ENCODE measurements at regions not wholly inside any gene's neighbourhood (a gene's known extent, or its start where the extent isn't known, plus 50 kb on each side); places are given as distances from the start of the nearest gene placed in this dataset.

DNA sequence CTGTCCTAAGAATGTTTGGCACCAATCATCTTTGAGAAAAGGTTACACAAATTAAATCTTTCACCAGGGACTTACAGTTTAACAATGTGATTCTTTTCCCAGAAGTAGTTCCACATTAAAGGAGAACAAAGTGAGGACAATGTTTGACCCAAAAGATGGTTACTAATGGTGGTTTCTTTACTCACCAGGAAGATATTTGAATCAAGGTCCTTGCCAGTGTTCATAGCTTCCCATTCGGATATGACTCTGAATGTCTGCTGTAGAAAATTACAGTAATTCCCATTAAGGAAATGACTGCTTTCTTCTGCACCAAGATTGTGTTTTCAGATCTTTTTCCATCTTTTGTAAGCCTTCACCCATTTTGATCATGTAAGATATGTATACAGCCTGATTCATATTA lies 114.6 kb upstream of the ADAMTSL1 start:
- peak; percentile 68 for DNase-seq (ENCODE audit: low read depth)
- in situ Hi-C loops (cut with HindIII; ENCODE audit: low sequenced_read_pairs), result no loop called here
- TF ChIP-seq, protein P1, sequence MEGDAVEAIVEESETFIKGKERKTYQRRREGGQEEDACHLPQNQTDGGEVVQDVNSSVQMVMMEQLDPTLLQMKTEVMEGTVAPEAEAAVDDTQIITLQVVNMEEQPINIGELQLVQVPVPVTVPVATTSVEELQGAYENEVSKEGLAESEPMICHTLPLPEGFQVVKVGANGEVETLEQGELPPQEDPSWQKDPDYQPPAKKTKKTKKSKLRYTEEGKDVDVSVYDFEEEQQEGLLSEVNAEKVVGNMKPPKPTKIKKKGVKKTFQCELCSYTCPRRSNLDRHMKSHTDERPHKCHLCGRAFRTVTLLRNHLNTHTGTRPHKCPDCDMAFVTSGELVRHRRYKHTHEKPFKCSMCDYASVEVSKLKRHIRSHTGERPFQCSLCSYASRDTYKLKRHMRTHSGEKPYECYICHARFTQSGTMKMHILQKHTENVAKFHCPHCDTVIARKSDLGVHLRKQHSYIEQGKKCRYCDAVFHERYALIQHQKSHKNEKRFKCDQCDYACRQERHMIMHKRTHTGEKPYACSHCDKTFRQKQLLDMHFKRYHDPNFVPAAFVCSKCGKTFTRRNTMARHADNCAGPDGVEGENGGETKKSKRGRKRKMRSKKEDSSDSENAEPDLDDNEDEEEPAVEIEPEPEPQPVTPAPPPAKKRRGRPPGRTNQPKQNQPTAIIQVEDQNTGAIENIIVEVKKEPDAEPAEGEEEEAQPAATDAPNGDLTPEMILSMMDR (IDR thresholded peaks at IDR 0.05; ENCODE audit: low read depth, low read length, missing control alignments), result no peak
- no peak overlapping the region for H3K4me3 ChIP-seq (ENCODE audit: low read depth, low read length)

DNA sequence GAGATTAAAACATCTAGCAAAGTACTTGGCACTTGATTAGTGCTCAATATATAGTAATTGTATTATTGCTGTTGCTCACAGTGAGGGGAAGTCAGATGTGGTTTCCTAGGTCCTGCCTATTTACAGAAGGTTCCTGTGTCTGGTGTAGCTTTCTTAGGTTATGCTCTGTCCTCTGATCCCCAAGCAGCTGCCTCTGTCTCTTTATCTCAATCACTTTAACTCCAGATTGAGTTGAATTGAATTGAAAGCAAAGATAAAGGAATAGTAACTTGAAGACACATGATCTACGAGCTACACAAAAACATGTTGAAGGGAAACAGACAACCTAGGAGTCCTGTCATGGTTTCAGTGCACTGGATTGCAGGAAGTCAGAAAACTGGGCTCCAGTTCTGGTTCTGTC lies 113.9 kb upstream of the ADAMTSL1 start:
- in situ Hi-C loops (cut with HindIII; ENCODE audit: low sequenced_read_pairs), result no loop called here
- DNase-seq (ENCODE audit: low read depth), result no peak
- no peak overlapping the region for H3K4me3 ChIP-seq (ENCODE audit: low read depth, low read length)
- TF ChIP-seq, protein P1 (IDR thresholded peaks at IDR 0.05; ENCODE audit: low read depth, low read length, missing control alignments), result no peak

DNA sequence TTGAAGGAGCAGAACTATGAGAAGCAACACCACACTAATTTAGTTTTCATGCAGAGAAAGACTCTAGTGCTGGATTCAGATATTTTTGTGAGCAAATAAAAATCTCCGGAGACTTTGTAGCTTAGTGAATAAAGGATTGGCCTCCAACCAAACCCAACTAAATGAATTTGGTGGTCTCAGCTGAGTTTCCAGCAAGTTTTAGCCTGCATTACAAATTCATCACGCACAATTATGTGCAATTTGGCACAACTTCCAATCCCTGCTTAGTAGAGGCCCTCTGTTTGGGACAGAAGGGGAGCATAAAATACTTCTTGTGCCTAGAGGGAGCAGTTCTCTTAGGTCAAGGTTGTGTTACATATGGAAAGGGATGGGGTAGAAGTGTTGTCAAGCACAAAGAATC lies 112.3 kb upstream of the ADAMTSL1 start:
- peak; percentile 55 for DNase-seq (ENCODE audit: low read depth)
- in situ Hi-C loops (cut with HindIII; ENCODE audit: low sequenced_read_pairs), result no loop called here
- TF ChIP-seq, protein P1 (IDR thresholded peaks at IDR 0.05; ENCODE audit: low read depth, low read length, missing control alignments), result no peak
- H3K4me3 ChIP-seq (ENCODE audit: low read depth, low read length), result no peak overlapping the region

DNA sequence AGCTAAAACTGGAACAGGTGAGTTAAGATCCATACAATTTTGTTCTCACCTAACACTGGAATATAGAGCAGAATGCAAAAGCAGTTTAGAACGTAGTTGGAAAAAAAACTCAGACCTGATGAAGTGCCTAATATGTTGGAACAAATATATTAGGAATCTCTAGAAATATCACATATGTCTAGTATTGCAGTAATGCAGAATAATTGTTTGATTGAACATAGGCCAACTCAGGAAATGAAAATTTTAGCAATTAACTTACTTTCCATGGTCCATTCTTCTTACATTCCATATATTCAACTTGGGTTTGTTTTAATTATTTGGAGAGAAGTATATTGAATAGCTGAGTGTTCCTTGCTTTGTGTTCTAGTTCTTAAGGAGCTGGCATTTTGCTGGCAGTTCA lies 111.8 kb upstream of the ADAMTSL1 start:
- no peak overlapping the region for H3K4me3 ChIP-seq (ENCODE audit: low read depth, low read length)
- DNase-seq (ENCODE audit: low read depth), result no peak
- TF ChIP-seq, protein P1 (IDR thresholded peaks at IDR 0.05; ENCODE audit: low read depth, low read length, missing control alignments), result no peak
- in situ Hi-C loops (cut with HindIII; ENCODE audit: low sequenced_read_pairs), result no loop called here

DNA sequence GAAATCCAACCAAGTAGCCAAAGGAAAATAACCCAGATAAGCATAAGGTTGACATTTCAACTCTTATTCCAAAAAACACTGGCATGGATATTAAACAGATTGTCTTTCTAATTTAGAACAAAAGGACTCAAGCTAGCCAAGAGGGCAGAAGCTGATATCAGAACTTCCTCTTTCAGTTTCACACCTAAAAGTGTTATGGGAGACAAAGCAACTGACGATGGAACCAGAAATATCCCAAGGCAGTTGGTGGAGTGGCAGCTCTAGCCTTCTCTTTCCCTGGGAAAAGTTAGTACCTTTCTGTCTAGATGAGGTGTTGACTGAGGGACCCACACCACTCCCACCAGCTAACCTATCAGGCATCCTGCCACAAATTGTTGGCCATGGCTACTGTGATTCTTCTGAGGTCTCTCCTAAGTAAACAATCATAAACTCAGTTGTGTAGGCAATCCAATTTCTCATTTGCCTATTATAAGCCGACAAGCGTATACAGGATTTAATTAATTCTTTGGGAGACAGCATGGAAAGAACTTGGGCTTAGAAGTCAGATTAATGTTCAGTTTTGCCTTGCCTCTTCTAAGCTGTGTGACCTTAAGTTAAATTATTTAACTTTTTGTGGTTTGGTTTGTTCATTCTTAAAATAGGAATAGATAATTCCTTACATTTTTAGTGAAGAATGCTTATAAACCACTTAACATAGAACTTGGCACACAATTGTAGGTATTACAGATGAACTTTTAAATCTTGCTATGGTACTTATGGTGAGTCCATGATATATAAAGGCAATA lies 110.9 kb upstream of the ADAMTSL1 start:
- DNase-seq (ENCODE audit: low read depth), result peak; percentile 77
- in situ Hi-C loops (cut with HindIII; ENCODE audit: low sequenced_read_pairs), result no loop called here
- no peak overlapping the region for H3K4me3 ChIP-seq (ENCODE audit: low read depth, low read length)
- TF ChIP-seq, protein P1 (IDR thresholded peaks at IDR 0.05; ENCODE audit: low read depth, low read length, missing control alignments), result no peak

DNA sequence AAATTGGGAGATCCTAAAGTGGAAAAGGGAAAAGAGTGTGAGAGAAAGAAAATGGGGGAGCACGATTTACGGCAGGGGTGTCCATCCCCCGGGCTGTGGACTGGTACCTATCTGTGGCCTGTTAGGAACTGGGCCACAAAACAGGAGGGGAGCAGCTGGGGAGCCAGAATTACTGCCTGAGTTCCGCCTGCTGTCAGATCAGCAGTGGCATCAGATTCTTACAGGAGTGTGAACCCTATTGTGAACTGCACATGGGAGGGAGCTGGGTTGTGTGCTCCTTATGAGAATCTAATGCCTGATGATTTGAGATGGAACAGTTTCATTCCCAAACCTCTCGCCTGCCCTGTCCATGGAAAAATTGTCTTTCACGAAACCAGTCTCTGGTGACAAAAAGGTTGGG lies 108.3 kb upstream of the ADAMTSL1 start:
- no peak for DNase-seq (ENCODE audit: low read depth)
- in situ Hi-C loops (cut with HindIII; ENCODE audit: low sequenced_read_pairs), result no loop called here
- no peak overlapping the region for H3K4me3 ChIP-seq (ENCODE audit: low read depth, low read length)
- TF ChIP-seq, protein P1 (IDR thresholded peaks at IDR 0.05; ENCODE audit: low read depth, low read length, missing control alignments), result no peak
